ENCODE measurements at regions not wholly inside any gene's neighbourhood (a gene's known extent, or its start where the extent isn't known, plus 50 kb on each side); places are given as distances from the start of the nearest gene placed in this dataset.

- peaks cover 0 to 8% (median 0%) of the 10 kb centered on the region in 3 donors for H3K9me3 Mint-ChIP-seq
- ChIA-PET CTCF (no interaction called here), POLR2A (no interaction called here)
- no CpG with 5 or more reads among the region's 4 CpGs for WGBS (ENCODE audit: insufficient coverage)
- Histone ChIP-seq H3K27me3 (replicated peaks in 1 of 2; ENCODE audit: control insufficient read depth in 2 of 2, extremely low read depth in 1 of 2, insufficient read depth in 2 of 2, low read length in 1 of 2) (no peaks in the 10 kb centered on the region), H3K36me3 (ENCODE audit: control insufficient read depth in 2 of 2, extremely low read depth in 1 of 2, insufficient read depth in 1 of 2, low read length in 1 of 2) (no peaks in the 10 kb centered on the region), H3K27ac (ENCODE audit: low read length) (no peak overlapping the region), H3K4me3 (ENCODE audit: control insufficient read depth in 1 of 2, extremely low read depth in 1 of 2, low read length in 1 of 2) (no peak overlapping the region), H3K9me3 (no peaks in the 10 kb centered on the region), H3K4me1 (ENCODE audit: control insufficient read depth in 1 of 2, extremely low read depth in 1 of 2, insufficient read depth in 2 of 2, low read length in 2 of 2) (no peaks in the 10 kb centered on the region)
- no peak overlapping the region for H3K4me3 Mint-ChIP-seq
- no peak for ATAC-seq (replicated peaks in 1 of 4)
- H3K27me3 Mint-ChIP-seq: peaks cover 3 to 5% of the 10 kb centered on the region in 2 donors
- no peak for DNase-seq
- H3K27ac Mint-ChIP-seq: no peak overlapping the region
- no peaks in the 10 kb centered on the region for H3K4me1 Mint-ChIP-seq
- H3K36me3 Mint-ChIP-seq: no peaks in the 10 kb centered on the region
Measured at GRCh38 chr6:140893432-140893831, 1239.3 kb upstream of the GJE1 start.

GRCh38 chr6:140879946-140880345, 1252.8 kb upstream of the GJE1 start:
- H3K9me3 ChIP-seq: no peaks in the 10 kb centered on the region
- Mint-ChIP-seq H3K27me3 (no peaks in the 10 kb centered on the region), H3K27ac (no peak overlapping the region), H3K36me3 (no peaks in the 10 kb centered on the region), H3K4me3 (no peak overlapping the region), H3K4me1 (no peaks in the 10 kb centered on the region), H3K9me3 (no peaks in the 10 kb centered on the region)
- no peak overlapping the region for H3K4me3 ChIP-seq (ENCODE audit: control insufficient read depth in 1 of 2, extremely low read depth in 1 of 2, low read length in 1 of 2)
- DNase-seq: no peak
- no peaks in the 10 kb centered on the region for H3K4me1 ChIP-seq (ENCODE audit: control insufficient read depth in 1 of 2, extremely low read depth in 1 of 2, insufficient read depth in 2 of 2, low read length in 2 of 2)
- no peak for ATAC-seq (replicated peaks in 1 of 4)
- H3K27me3 ChIP-seq (replicated peaks in 1 of 2; ENCODE audit: control insufficient read depth in 2 of 2, extremely low read depth in 1 of 2, insufficient read depth in 2 of 2, low read length in 1 of 2): no peaks in the 10 kb centered on the region
- no peak overlapping the region for H3K27ac ChIP-seq (ENCODE audit: low read length)
- POLR2A ChIA-PET: no interaction called here
- CTCF ChIA-PET: no interaction called here
- no peaks in the 10 kb centered on the region for H3K36me3 ChIP-seq (ENCODE audit: control insufficient read depth in 2 of 2, extremely low read depth in 1 of 2, insufficient read depth in 1 of 2, low read length in 1 of 2)

- Histone ChIP-seq H3K27ac (ENCODE audit: low read length) (no peak overlapping the region), H3K27me3 (replicated peaks in 1 of 2; ENCODE audit: control insufficient read depth in 2 of 2, extremely low read depth in 1 of 2, insufficient read depth in 2 of 2, low read length in 1 of 2) (no peaks in the 10 kb centered on the region), H3K4me1 (ENCODE audit: control insufficient read depth in 1 of 2, extremely low read depth in 1 of 2, insufficient read depth in 2 of 2, low read length in 2 of 2) (no peaks in the 10 kb centered on the region), H3K36me3 (ENCODE audit: control insufficient read depth in 2 of 2, extremely low read depth in 1 of 2, insufficient read depth in 1 of 2, low read length in 1 of 2) (no peaks in the 10 kb centered on the region), H3K9me3 (no peaks in the 10 kb centered on the region), H3K4me3 (ENCODE audit: control insufficient read depth in 1 of 2, extremely low read depth in 1 of 2, low read length in 1 of 2) (no peak overlapping the region)
- ATAC-seq (replicated peaks in 1 of 4): no peak
- DNase-seq: no peak
- Mint-ChIP-seq H3K4me1 (no peaks in the 10 kb centered on the region), H3K27me3 (no peaks in the 10 kb centered on the region), H3K9me3 (peaks cover 0 to 5% (median 3%) of the 10 kb centered on the region in 3 donors), H3K4me3 (no peak overlapping the region), H3K36me3 (no peaks in the 10 kb centered on the region), H3K27ac (no peak overlapping the region)
- WGBS (ENCODE audit: insufficient coverage): no CpG with 5 or more reads among the region's 3 CpGs
- ChIA-PET CTCF (interaction anchor here in 1 of 2 donors (0.9 kb wide), 1 partner anchor 559 kb away, joined by 7 read pairs; no protein-coding TSS in a partner anchor), POLR2A (no interaction called here)
Measured at GRCh38 chr6:140874066-140874465, 1258.7 kb upstream of the GJE1 start.

- H3K9me3 Mint-ChIP-seq: peaks cover 0 to 5% (median 3%) of the 10 kb centered on the region in 3 donors
- H3K4me1 Mint-ChIP-seq: no peaks in the 10 kb centered on the region
- H3K27me3 Mint-ChIP-seq: no peaks in the 10 kb centered on the region
- DNase-seq: no peak
- no peak overlapping the region for H3K27ac Mint-ChIP-seq
- H3K4me3 Mint-ChIP-seq: no peak overlapping the region
- ATAC-seq (replicated peaks in 1 of 4): no peak
- H3K9me3 ChIP-seq: no peaks in the 10 kb centered on the region
- ChIA-PET CTCF (no interaction called here), POLR2A (no interaction called here)
- H3K4me3 ChIP-seq (ENCODE audit: control insufficient read depth in 1 of 2, extremely low read depth in 1 of 2, low read length in 1 of 2): no peak overlapping the region
- H3K27ac ChIP-seq (ENCODE audit: low read length): no peak overlapping the region
- H3K4me1 ChIP-seq (ENCODE audit: control insufficient read depth in 1 of 2, extremely low read depth in 1 of 2, insufficient read depth in 2 of 2, low read length in 2 of 2): no peaks in the 10 kb centered on the region
- H3K36me3 ChIP-seq (ENCODE audit: control insufficient read depth in 2 of 2, extremely low read depth in 1 of 2, insufficient read depth in 1 of 2, low read length in 1 of 2): no peaks in the 10 kb centered on the region
- no peaks in the 10 kb centered on the region for H3K27me3 ChIP-seq (replicated peaks in 1 of 2; ENCODE audit: control insufficient read depth in 2 of 2, extremely low read depth in 1 of 2, insufficient read depth in 2 of 2, low read length in 1 of 2)
- H3K36me3 Mint-ChIP-seq: no peaks in the 10 kb centered on the region
Measured at GRCh38 chr6:140872885-140873284, 1259.8 kb upstream of the GJE1 start.

GRCh38 chr6:140871911-140872310, 1260.8 kb upstream of the GJE1 start:
- Mint-ChIP-seq H3K4me1 (no peaks in the 10 kb centered on the region), H3K27ac (no peak overlapping the region), H3K27me3 (no peaks in the 10 kb centered on the region), H3K4me3 (no peak overlapping the region), H3K36me3 (no peaks in the 10 kb centered on the region), H3K9me3 (peaks cover 0 to 5% (median 3%) of the 10 kb centered on the region in 3 donors)
- Histone ChIP-seq H3K36me3 (ENCODE audit: control insufficient read depth in 2 of 2, extremely low read depth in 1 of 2, insufficient read depth in 1 of 2, low read length in 1 of 2) (no peaks in the 10 kb centered on the region), H3K27ac (ENCODE audit: low read length) (no peak overlapping the region), H3K4me1 (ENCODE audit: control insufficient read depth in 1 of 2, extremely low read depth in 1 of 2, insufficient read depth in 2 of 2, low read length in 2 of 2) (no peaks in the 10 kb centered on the region), H3K4me3 (ENCODE audit: control insufficient read depth in 1 of 2, extremely low read depth in 1 of 2, low read length in 1 of 2) (no peak overlapping the region), H3K27me3 (replicated peaks in 1 of 2; ENCODE audit: control insufficient read depth in 2 of 2, extremely low read depth in 1 of 2, insufficient read depth in 2 of 2, low read length in 1 of 2) (no peaks in the 10 kb centered on the region), H3K9me3 (no peaks in the 10 kb centered on the region)
- ATAC-seq (replicated peaks in 1 of 4): no peak
- ChIA-PET POLR2A (no interaction called here), CTCF (interaction anchor here in 1 of 2 donors (0.6 kb wide), 1 partner anchor 65 kb away, joined by 3 read pairs; no protein-coding TSS in a partner anchor)
- no peak for DNase-seq

- Mint-ChIP-seq H3K4me1 (no peaks in the 10 kb centered on the region), H3K4me3 (no peak overlapping the region), H3K9me3 (peaks cover 0 to 5% (median 3%) of the 10 kb centered on the region in 3 donors), H3K27me3 (peaks cover 0 to 6% of the 10 kb centered on the region in 2 donors), H3K36me3 (no peaks in the 10 kb centered on the region), H3K27ac (no peak overlapping the region)
- Histone ChIP-seq H3K27ac (ENCODE audit: low read length) (no peak overlapping the region), H3K27me3 (replicated peaks in 1 of 2; ENCODE audit: control insufficient read depth in 2 of 2, extremely low read depth in 1 of 2, insufficient read depth in 2 of 2, low read length in 1 of 2) (no peaks in the 10 kb centered on the region), H3K36me3 (ENCODE audit: control insufficient read depth in 2 of 2, extremely low read depth in 1 of 2, insufficient read depth in 1 of 2, low read length in 1 of 2) (no peaks in the 10 kb centered on the region), H3K4me3 (ENCODE audit: control insufficient read depth in 1 of 2, extremely low read depth in 1 of 2, low read length in 1 of 2) (no peak overlapping the region), H3K4me1 (ENCODE audit: control insufficient read depth in 1 of 2, extremely low read depth in 1 of 2, insufficient read depth in 2 of 2, low read length in 2 of 2) (no peaks in the 10 kb centered on the region), H3K9me3 (no peaks in the 10 kb centered on the region)
- DNase-seq (no peak), ATAC-seq (replicated peaks in 1 of 4) (no peak)
- ChIA-PET CTCF (no interaction called here), POLR2A (no interaction called here)
Measured at GRCh38 chr6:140867336-140867735, 1265.4 kb upstream of the GJE1 start.

- Histone ChIP-seq H3K36me3 (ENCODE audit: control insufficient read depth in 2 of 2, extremely low read depth in 1 of 2, insufficient read depth in 1 of 2, low read length in 1 of 2) (no peaks in the 10 kb centered on the region), H3K4me3 (ENCODE audit: control insufficient read depth in 1 of 2, extremely low read depth in 1 of 2, low read length in 1 of 2) (no peak overlapping the region), H3K4me1 (ENCODE audit: control insufficient read depth in 1 of 2, extremely low read depth in 1 of 2, insufficient read depth in 2 of 2, low read length in 2 of 2) (no peaks in the 10 kb centered on the region), H3K27me3 (replicated peaks in 1 of 2; ENCODE audit: control insufficient read depth in 2 of 2, extremely low read depth in 1 of 2, insufficient read depth in 2 of 2, low read length in 1 of 2) (no peaks in the 10 kb centered on the region), H3K9me3 (no peaks in the 10 kb centered on the region), H3K27ac (ENCODE audit: low read length) (no peak overlapping the region)
- Mint-ChIP-seq H3K27ac (no peak overlapping the region), H3K4me3 (no peak overlapping the region), H3K9me3 (no peaks in the 10 kb centered on the region), H3K36me3 (no peaks in the 10 kb centered on the region), H3K4me1 (no peaks in the 10 kb centered on the region), H3K27me3 (no peaks in the 10 kb centered on the region)
- ChIA-PET CTCF (no interaction called here), POLR2A (no interaction called here)
- WGBS (ENCODE audit: insufficient coverage): 64% methylated on average over 7 of the region's 10 CpGs
- ATAC-seq (replicated peaks in 1 of 4) (no peak), DNase-seq (no peak)
Measured at GRCh38 chr6:140858381-140858971, 1274.2 kb upstream of the GJE1 start.

All from T-cell (primary cell).